Activated CD4-positive, alpha-beta T cell treated with anti-CD3 and anti-CD28 coated beads, Interleukin-2, amount 10 ng/mL, durations not matched to agents 24 days and 14 days (primary cell): ENCODE measurements at regions not wholly inside any gene's neighbourhood (a gene's known extent, or its start where the extent isn't known, plus 50 kb on each side); places are given as distances from the start of the nearest gene placed in this dataset.
"Not testable (repeated sequence)": the region's sequence is repeated elsewhere in the genome, so short reads cannot be mapped to it uniquely, and the experiment has no call there.

ENCODE experiments used
- DNase-seq: peaks from one replicate; pipeline ENCODE4 v3.0.0; 2022
- H3K27ac Mint-ChIP-seq: one replicate; pipeline ENCODE4 v1.8.0; 2022; ENCODE audit warnings: mild to moderate bottlenecking, mixed read lengths
- H3K27me3 Mint-ChIP-seq: one replicate; pipeline ENCODE4 v1.8.0; 2022; ENCODE audit warnings: mixed read lengths
- H3K36me3 Mint-ChIP-seq: one replicate; pipeline ENCODE4 v1.8.0; 2022; ENCODE audit warnings: low read depth, mild to moderate bottlenecking, mixed read lengths
- H3K4me1 Mint-ChIP-seq: one replicate; pipeline ENCODE4 v1.8.0; 2021; ENCODE audit warnings: mixed read lengths
- H3K4me3 Mint-ChIP-seq: one replicate; pipeline ENCODE4 v1.8.0; 2022; ENCODE audit warnings: mild to moderate bottlenecking, moderate library complexity, mixed read lengths
- H3K9me3 Mint-ChIP-seq: one replicate; pipeline ENCODE4 v1.8.0; 2021; ENCODE audit warnings: mixed read lengths
- intact Hi-C: fragments of 100-400 bp; cut with micrococcal nuclease; formaldehyde crosslinking; loops from one replicate; pipeline ENCODE4 v1.15.1; 2023

GRCh38 chr2:222013889-222014288 lies 284.9 kb downstream of the PAX3 start:
- Mint-ChIP-seq H3K27ac (no peak overlapping the region), H3K36me3 (no peaks in the 10 kb centered on the region), H3K27me3 (no peaks in the 10 kb centered on the region), H3K4me3 (no peak overlapping the region), H3K4me1 (no peaks in the 10 kb centered on the region), H3K9me3 (no peaks in the 10 kb centered on the region)
- no peak for DNase-seq
- intact Hi-C loops, result no loop called here

GRCh38 chr2:222000326-222000725 lies 298.5 kb downstream of the PAX3 start:
- Mint-ChIP-seq H3K4me1 (no peaks in the 10 kb centered on the region), H3K27ac (no peak overlapping the region), H3K27me3 (no peaks in the 10 kb centered on the region), H3K36me3 (no peaks in the 10 kb centered on the region), H3K4me3 (no peak overlapping the region), H3K9me3 (no peaks in the 10 kb centered on the region)
- intact Hi-C loops, result no loop called here
- DNase-seq, result no peak

- Mint-ChIP-seq H3K27ac (no peak overlapping the region), H3K4me1 (no peaks in the 10 kb centered on the region), H3K36me3 (no peaks in the 10 kb centered on the region), H3K9me3 (no peaks in the 10 kb centered on the region), H3K27me3 (no peaks in the 10 kb centered on the region), H3K4me3 (no peak overlapping the region)
- no peak for DNase-seq
- intact Hi-C loops, result no loop called here
Measured at GRCh38 chr2:221999717-222000116, 299.1 kb downstream of the PAX3 start.

- Mint-ChIP-seq H3K36me3 (no peaks in the 10 kb centered on the region), H3K27me3 (no peaks in the 10 kb centered on the region), H3K4me3 (no peak overlapping the region), H3K9me3 (no peaks in the 10 kb centered on the region), H3K4me1 (no peaks in the 10 kb centered on the region), H3K27ac (no peak overlapping the region)
- DNase-seq, result no peak
- intact Hi-C loops, result no loop called here
Measured at GRCh38 chr2:221999166-221999565, 299.6 kb downstream of the PAX3 start.

GRCh38 chr2:221997683-221998082 lies 301.1 kb downstream of the PAX3 start:
- Mint-ChIP-seq H3K27me3 (no peaks in the 10 kb centered on the region), H3K36me3 (no peaks in the 10 kb centered on the region), H3K27ac (no peak overlapping the region), H3K9me3 (no peaks in the 10 kb centered on the region), H3K4me3 (no peak overlapping the region), H3K4me1 (no peaks in the 10 kb centered on the region)
- no peak for DNase-seq
- intact Hi-C loops, result no loop called here

GRCh38 chr2:221997100-221997499 lies 301.7 kb downstream of the PAX3 start:
- Mint-ChIP-seq H3K4me1 (no peaks in the 10 kb centered on the region), H3K36me3 (no peaks in the 10 kb centered on the region), H3K4me3 (no peak overlapping the region), H3K9me3 (no peaks in the 10 kb centered on the region), H3K27ac (no peak overlapping the region), H3K27me3 (no peaks in the 10 kb centered on the region)
- no peak for DNase-seq
- intact Hi-C loops, result no loop called here

- intact Hi-C loops, result no loop called here
- H3K9me3 Mint-ChIP-seq, result no peaks in the 10 kb centered on the region
- no peak overlapping the region for H3K4me3 Mint-ChIP-seq
- H3K27ac Mint-ChIP-seq, result no peak overlapping the region
- H3K4me1 Mint-ChIP-seq, result no peaks in the 10 kb centered on the region
- no peak for DNase-seq
- no peaks in the 10 kb centered on the region for H3K36me3 Mint-ChIP-seq
- no peaks in the 10 kb centered on the region for H3K27me3 Mint-ChIP-seq
Measured at GRCh38 chr2:221994926-221995325, 303.9 kb downstream of the PAX3 start.

- intact Hi-C loops, H3K27ac Mint-ChIP-seq, DNase-seq, H3K27me3 Mint-ChIP-seq, H3K36me3 Mint-ChIP-seq, H3K4me1 Mint-ChIP-seq, H3K9me3 Mint-ChIP-seq, H3K4me3 Mint-ChIP-seq: not testable (repeated sequence)
Measured at GRCh38 chr2:221984376-221984775, 314.4 kb downstream of the PAX3 start.

- Mint-ChIP-seq H3K4me3 (no peak overlapping the region), H3K4me1 (no peaks in the 10 kb centered on the region), H3K9me3 (no peaks in the 10 kb centered on the region), H3K36me3 (no peaks in the 10 kb centered on the region), H3K27me3 (no peaks in the 10 kb centered on the region), H3K27ac (no peak overlapping the region)
- intact Hi-C loops, result no loop called here
- DNase-seq, result no peak
Measured at GRCh38 chr2:221981912-221982470, 316.8 kb downstream of the PAX3 start.

- DNase-seq, result no peak
- Mint-ChIP-seq H3K4me3 (no peak overlapping the region), H3K27me3 (no peaks in the 10 kb centered on the region), H3K4me1 (no peaks in the 10 kb centered on the region), H3K9me3 (no peaks in the 10 kb centered on the region), H3K27ac (no peak overlapping the region), H3K36me3 (no peaks in the 10 kb centered on the region)
- intact Hi-C loops, result no loop called here
Measured at GRCh38 chr2:221975151-221975550, 323.6 kb downstream of the PAX3 start.

- H3K4me3 Mint-ChIP-seq, result no peak overlapping the region
- no peak for DNase-seq
- no peaks in the 10 kb centered on the region for H3K4me1 Mint-ChIP-seq
- intact Hi-C loops, result no loop called here
- no peak overlapping the region for H3K27ac Mint-ChIP-seq
- no peaks in the 10 kb centered on the region for H3K27me3 Mint-ChIP-seq
- H3K36me3 Mint-ChIP-seq, result no peaks in the 10 kb centered on the region
- H3K9me3 Mint-ChIP-seq, result no peaks in the 10 kb centered on the region
Measured at GRCh38 chr2:221973902-221974301, 324.9 kb downstream of the PAX3 start.

- Mint-ChIP-seq H3K4me1 (no peaks in the 10 kb centered on the region), H3K36me3 (no peaks in the 10 kb centered on the region), H3K27ac (no peak overlapping the region), H3K4me3 (no peak overlapping the region), H3K9me3 (no peaks in the 10 kb centered on the region), H3K27me3 (no peaks in the 10 kb centered on the region)
- intact Hi-C loops, result no loop called here
- DNase-seq, result no peak
Measured at GRCh38 chr2:221973502-221973901, 325.3 kb downstream of the PAX3 start.

GRCh38 chr2:221972813-221973478 lies 325.9 kb downstream of the PAX3 start:
- Mint-ChIP-seq H3K9me3 (no peaks in the 10 kb centered on the region), H3K27ac (no peak overlapping the region), H3K4me3 (no peak overlapping the region), H3K27me3 (no peaks in the 10 kb centered on the region), H3K36me3 (no peaks in the 10 kb centered on the region), H3K4me1 (no peaks in the 10 kb centered on the region)
- intact Hi-C loops, result no loop called here
- no peak for DNase-seq

GRCh38 chr2:221970389-221970788 lies 328.4 kb downstream of the PAX3 start:
- intact Hi-C loops, result no loop called here
- DNase-seq, result no peak
- Mint-ChIP-seq H3K4me3 (no peak overlapping the region), H3K27ac (no peak overlapping the region), H3K36me3 (no peaks in the 10 kb centered on the region), H3K9me3 (no peaks in the 10 kb centered on the region), H3K4me1 (no peaks in the 10 kb centered on the region), H3K27me3 (no peaks in the 10 kb centered on the region)

GRCh38 chr2:221969830-221970144 lies 329.0 kb downstream of the PAX3 start:
- Mint-ChIP-seq H3K27ac (no peak overlapping the region), H3K9me3 (no peaks in the 10 kb centered on the region), H3K4me3 (no peak overlapping the region), H3K36me3 (no peaks in the 10 kb centered on the region), H3K4me1 (no peaks in the 10 kb centered on the region), H3K27me3 (no peaks in the 10 kb centered on the region)
- no peak for DNase-seq
- intact Hi-C loops, result no loop called here
